G401.6 (cell line): ENCODE measurements at regions not wholly inside any gene's neighbourhood (a gene's known extent, or its start where the extent isn't known, plus 50 kb on each side); places are given as distances from the start of the nearest gene placed in this dataset.

Source experiments
- FAIRE-seq: peaks from 2 replicates; lab custom pipeline; 2012; peaks lifted over from hg19 to GRCh38; lab: Jason Lieb, UNC

DNA sequence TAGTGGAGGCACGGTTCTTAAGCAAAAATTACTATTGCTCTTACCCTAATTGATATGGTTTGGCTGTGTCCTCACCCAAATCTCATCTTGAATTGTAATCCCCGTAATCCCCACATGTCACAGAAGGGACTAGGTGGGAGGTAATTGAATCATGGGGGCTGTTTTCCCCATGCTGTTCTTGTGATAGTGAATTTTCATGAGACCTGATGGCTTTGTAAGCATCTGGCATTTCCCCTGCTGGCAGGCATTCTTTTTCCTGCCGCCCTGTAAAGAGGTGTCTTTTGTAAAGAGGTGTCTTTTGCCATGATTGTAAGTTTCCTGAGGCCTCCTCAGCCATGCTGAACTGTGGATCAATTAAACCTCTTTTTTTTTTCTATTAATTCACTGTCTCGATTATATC, 1691.8 kb upstream of the SLC39A10 start:
- no peak for FAIRE-seq

DNA sequence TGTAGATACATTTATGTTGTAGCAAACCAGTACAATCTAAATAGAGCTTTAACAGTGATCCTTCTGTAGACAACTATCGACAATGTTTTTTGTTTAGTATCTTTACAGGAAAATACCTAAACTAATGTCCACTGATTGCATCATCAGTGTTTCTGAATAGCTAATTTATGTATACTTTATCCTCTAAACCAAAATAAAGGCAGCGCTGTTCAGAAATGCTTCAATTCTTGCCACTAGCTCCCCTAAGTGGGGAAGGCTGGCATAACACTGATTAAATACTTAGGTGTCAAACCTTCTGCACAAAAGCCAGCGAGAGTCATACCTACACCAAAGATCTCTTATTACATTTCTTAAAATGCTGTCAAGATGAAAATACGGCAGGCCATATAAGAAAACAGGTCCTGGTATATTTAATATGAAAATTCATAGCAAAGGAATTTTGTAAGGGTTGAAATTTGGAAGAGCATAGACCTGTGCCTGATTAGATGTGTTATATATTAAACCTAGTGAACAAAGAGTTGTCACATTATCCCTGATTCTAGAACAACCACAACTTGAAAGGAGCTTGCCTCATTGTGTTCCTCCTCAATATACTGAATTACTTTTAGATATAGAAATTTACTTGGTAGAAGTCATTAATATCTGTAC, 1693.4 kb upstream of the SLC39A10 start:
- FAIRE-seq: no peak

DNA sequence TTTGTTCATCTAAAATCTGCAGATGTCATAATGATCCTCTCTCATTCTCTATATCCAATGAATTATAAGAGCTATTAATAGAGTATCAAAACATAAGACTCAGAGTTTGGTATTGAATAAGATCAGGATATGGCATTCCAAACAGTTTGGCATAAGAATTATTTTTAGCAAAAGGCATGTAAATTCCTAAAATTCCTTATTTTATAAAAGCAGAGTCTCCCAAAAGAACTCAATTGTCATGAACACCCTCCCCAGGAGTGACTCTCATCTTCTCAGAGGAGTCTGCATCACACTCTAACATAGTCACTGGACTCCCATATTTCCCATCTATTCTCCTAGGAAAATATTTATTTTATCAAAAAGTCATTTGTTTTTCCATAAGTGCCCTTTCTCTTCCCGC, 1710.2 kb upstream of the SLC39A10 start:
- FAIRE-seq: no peak

DNA sequence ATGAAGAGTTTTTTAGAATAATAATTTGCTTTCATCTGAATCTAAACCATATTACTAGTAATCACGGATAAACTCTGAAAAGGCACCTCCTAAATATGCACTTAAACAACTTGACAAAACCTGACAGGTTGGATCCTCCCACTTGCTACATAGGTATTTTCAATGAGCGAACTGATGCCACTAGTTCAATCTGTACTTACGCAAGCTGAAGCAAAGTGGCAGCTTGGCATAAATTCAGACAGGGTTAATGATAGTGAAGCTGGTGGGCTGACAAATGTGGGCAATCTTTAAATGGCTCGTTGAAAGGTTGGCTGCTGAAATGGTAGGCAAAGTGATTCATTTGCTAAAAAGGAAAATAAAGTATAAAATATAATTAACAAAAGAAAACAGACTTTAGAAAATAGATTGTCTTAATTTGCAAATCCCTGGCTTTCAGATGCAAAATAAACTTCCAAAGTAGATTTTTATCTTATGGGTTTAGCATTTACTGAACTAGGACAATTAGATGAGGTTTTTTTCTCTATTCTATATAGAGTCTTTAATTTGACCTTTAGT, 1713.5 kb upstream of the SLC39A10 start:
- FAIRE-seq: no peak

DNA sequence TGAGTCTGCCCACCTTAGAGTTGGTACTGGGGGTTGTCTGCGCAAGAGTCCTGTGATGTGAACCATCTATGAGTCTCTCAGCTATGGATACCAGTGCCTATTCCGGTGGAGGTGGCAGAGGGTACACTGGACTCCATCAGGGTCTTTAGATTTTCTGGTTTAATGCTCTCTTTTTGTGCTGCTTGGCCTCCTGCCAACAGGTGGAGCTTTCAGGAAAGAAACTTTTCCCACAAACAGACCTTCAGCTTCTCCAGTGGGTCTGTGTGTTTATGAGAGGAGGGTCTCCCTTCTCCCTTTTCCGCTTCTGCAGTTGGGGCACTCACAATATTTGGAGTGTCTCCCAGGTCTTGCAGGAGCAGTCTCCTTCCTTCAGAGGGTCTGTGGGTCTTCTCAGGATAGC, 1721.9 kb upstream of the SLC39A10 start:
- FAIRE-seq: no peak

DNA sequence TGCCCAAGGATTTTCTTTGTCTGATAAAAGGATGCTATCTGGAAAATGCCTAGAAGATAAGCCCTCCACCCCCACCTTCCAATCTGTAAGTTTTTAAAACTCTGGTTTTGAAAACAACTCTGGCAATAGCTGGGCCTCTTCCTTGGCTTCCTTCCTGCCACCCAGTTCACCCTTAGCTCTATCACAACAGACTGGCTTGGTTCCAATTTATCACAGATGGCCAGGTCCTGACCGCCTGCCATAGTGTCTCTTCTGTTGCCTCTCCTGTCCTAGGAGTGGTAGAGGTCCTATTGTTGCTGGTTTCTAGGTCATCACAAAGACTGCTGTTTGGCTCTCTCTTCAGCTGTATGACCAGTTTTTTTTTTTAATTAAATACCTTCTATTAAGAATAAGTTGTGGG, 1727.9 kb upstream of the SLC39A10 start:
- no peak for FAIRE-seq

DNA sequence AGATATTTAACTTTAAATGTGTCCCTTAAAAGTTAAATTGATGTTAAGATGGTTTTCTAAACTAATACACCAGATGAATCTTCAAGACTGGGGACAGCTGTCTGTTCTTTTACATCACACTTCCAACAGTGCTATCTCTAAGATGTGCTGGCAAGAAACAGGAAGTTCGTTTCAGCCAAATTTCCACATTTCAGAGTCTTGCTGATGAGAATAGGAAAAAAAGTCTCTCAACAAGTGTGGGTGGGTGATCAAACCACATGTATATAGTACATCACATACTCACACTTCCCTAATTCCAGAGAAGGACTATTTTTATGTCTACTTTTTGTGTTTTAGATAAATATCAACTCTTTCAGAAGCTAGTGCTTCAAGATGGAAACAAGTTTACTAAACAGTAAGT, 1712.8 kb upstream of the TMEFF2 start:
- FAIRE-seq: no peak

DNA sequence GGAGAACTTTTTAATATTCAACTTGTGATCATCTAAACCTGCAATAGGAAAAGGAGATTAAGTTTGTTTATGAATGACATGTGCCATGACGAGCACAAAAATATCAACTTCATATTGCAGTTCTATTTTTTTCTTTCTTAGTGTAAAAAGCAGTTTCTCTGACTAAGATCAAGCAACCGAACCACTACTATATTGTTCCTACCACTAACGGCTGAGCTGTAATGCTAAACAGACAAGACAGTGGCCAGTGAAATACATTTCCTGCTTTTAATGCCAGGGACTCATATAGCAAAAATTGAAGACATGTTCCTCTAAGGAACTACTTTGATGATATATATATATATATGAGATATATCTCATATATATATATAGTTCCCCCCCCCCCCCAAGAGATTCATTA, 1705.6 kb upstream of the TMEFF2 start:
- FAIRE-seq: no peak

DNA sequence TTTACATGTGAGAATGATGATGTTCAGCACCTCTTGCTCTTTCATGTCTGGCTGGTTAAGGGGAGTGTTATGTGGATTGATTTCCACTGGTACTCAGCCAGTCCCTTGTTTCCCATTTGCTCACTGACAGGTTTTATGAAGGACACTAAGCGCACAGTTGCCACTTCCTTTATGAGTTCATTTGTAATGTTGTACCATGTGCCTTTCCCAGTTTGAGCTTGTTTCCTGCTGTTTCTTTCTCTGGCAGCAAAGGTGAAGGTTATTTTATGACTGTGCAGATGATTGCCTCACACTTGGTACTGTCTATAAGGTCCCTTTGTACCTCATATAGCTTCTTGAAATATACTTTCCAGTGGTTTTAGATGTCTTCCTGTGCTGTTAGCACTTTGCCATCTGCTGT, 1700.5 kb upstream of the TMEFF2 start:
- no peak for FAIRE-seq

DNA sequence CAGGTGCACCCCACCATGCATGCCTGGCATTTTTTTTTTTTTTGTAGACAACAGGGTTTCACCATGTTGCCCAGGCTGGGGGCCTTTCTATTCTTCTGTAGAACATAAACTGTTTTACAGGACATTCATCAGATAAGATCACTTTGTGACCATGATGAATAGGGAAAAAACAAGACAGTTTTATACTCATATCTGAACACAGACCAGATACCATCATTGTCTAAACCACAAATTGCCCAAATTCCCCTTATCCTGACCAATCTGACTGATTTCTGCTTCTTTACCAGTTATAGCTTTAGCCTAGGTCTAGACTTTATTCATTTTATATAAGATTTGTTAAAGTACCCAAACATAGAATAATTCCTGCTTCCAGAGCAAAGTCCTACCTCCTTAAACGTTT, 1699.3 kb upstream of the TMEFF2 start:
- no peak for FAIRE-seq

DNA sequence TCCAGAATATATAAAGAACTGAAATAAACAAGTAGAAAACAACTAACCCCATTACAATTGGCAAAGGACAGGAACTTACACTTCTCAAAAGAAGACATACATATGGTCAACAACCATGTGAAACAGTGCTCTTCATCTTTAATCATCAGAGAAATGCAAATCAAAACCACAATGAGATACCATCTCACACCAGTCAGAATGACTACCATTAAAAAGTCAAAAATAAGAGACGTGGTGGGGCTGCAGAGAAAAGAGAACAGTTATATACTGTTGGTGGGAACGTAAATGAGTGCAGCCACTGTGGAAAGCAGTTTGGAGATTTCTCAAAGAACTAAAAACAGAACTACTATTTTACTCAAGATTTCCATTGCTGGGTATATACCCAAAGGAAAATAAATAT, 1696.3 kb upstream of the TMEFF2 start:
- FAIRE-seq: no peak

DNA sequence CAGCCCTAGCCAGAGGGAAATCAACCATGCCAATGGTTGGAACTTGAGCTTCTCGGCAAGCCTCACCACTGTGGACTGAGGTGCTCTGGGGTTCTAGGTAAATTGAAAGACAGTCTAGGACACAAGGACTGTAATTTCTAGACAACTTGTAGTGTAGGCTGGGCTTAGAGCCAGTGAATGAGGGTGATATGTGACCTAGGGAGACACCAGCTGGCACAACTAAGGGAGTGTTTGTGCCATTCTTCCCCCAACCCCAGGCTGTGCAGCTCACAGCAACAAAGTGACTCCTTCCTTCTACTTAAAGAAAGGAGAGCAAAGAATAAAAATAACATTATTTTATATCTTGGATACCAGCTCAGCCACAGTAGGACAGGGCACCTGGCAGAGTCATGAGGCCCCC, 1690.7 kb upstream of the TMEFF2 start:
- no peak for FAIRE-seq

DNA sequence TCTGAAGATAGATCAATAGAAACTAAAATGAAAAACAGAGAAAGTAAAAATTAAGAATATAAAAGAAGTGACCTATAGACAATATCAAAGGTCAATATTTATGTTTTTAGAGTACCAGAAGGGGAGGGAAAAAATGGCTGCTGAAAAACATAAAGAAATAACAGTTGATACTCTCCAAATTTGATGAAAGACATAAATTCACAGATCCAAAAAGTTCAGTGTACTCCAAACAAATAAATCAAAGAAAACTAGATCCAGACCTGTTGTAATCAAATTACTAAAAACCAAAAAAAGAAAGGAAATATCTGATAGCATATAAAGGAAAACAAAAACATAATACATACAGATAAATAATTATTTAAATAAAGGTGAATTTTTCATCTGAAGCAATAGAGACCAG, 1689.1 kb upstream of the TMEFF2 start:
- no peak for FAIRE-seq

DNA sequence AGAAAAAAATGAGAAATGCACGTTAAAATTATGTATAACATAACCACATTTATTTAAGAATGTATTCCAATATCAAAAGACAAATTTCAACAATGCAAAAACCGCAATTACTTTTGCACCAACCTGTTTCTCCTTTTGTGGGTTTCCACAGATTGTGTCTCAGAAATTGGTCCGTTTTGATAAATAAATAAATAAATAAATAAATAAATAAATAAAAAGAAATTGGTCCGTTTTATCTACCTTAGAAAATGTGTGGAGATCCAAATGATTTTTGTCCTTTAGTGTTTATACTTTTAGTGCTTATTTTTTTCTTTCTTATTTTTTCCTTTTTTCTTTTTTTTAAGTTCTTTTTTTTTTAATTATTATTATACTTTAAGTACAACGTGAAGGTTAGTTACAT, 1682.2 kb upstream of the TMEFF2 start:
- FAIRE-seq: no peak

DNA sequence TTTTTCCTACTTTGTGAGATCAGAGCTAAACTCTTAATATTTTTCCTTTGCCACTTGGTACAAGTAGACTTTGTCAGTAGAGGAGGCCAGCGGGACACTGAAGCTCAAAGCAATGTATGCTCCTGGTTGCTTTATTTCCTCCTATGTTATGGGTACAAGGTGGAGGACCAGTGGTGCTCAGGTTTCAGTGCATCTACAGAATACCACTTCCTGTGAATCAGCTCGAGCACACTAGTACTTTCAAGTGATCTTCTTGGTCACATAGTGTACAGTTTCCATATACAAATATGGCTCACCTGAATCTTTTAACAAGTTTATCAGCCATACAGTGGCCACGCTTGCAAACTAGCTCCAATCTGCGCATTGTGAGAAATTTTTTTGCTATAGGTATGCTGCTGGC, 1674.8 kb upstream of the TMEFF2 start:
- no peak for FAIRE-seq

DNA sequence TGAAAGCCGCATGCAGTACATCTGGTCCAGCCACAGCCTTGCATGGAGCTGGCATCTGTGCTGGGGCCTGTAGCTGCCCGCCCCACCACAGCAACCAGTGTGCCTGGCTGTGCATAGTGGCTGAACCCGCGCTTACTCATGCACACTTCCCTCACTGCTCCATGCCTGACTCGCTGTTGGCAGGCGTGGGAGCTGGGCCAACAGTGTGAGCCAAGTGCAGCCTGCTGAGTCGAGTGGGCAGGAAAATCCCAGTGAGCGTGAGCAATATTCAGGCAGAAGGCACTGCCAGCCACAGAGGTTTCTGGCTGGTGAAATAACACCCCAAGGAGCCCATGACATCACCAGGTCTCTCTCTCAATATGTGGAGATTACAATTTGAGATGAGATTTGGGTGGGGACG, 1674.1 kb upstream of the TMEFF2 start:
- FAIRE-seq: no peak

DNA sequence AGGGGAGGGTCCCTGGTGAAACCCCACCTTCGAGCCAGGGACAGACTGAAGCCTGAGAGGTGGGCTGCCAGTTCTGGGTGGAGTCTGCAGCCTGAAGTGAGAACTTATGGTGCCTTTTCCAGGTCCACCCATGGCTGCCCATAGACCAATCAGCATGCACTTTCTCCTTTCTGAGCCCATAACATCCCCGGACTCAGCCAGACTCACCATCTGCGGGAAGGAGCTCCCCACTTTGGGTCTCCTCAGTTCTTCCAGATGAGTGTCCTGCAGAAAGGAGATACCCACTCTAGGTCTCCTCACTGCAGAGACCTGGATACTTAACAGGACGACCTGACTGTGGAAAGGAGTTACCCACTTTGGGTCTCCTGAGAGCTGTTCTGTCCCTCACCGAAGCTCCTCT, 1673.4 kb upstream of the TMEFF2 start:
- no peak for FAIRE-seq

DNA sequence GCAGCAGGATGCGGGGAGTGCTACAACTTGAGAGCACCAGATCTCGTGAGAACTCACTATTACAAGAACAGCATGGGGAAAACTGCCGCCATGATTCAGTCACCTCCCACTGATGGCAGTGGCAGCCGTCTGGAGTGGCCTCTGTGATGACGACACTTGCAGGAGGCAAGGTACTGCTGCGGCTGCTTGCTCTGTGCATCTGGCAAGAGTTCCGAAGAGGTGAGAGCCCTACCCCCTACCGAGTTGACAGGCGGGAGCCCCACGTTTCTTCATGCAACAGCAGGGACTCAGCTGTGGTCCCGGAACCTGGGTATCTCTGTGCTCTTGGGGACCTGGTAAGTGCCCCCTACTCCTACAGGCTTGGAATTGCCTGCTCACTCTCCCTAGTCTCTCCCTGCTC, 1672.7 kb upstream of the TMEFF2 start:
- FAIRE-seq: no peak

DNA sequence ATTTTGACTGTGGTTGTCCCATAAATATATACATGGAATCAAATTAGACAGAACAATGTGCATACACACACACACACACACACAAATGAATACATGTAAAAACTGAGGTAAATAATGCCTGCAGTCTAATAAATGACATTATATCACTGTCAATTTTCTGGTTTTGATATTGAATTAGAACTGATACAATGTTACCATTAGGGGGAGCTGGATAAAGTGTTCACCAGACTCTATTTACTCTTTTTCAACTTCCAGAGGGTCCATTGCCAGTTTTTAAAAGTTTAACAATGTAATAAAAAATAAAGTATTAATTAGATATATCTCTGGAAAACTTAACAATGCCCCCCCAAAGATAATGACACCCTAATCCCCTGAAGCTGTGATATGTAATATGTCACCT, 1666.8 kb upstream of the TMEFF2 start:
- no peak for FAIRE-seq

DNA sequence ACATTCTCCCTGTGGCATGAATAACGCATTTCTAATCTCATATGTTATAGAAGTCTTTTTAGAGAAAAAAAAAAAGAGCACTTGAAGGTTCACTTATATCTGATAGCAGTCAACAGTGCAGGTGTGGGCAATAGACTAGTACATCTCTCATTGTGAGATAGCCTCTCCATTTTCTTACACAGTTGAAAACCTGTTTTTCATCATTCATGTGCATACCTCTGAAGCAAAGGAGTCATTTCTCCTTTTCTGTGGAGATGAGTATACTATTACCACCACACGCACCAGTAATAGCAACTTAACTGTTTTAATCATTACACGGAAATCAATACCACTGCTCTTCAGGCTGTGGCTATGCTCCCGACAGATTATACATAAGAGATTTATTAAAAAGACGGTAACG, 1653.3 kb upstream of the TMEFF2 start:
- no peak for FAIRE-seq

DNA sequence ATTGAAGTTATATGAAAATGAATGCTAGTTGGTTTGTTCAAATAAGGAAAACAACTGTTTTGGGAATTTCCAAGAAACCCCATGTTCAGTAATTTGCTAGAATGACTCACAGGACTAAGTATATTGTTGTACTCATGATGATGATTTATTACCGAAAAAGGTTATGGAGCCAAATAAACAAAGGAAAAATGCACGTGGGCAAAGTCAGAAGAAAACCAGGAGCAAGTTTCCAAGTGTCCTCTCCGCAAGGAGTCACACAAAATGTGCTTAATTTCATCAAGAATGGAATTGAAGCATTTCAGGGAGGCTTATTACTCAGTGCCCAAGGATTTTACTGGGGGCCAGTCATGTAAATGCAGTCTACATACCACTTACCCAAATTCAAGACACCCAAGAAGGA, 1652.4 kb upstream of the TMEFF2 start:
- no peak for FAIRE-seq

DNA sequence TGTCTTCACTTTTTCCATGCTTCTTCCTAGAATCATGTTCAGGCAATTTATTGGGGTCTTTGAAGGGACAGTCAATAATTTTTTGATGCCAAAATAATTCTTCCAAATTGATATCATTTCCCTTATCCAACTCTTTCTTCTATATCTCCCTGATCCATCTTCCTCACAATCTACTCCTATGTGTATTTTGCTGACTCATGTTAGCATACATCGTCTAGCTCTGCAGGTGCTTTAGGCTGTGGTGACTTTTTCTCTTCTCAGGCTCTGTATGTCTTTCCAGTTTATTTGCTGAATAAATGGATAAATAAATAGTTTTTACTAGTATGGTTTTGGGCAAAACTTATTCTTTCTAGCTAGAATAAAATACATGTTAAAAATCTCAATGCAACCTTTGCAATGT, 1650.9 kb upstream of the TMEFF2 start:
- no peak for FAIRE-seq

DNA sequence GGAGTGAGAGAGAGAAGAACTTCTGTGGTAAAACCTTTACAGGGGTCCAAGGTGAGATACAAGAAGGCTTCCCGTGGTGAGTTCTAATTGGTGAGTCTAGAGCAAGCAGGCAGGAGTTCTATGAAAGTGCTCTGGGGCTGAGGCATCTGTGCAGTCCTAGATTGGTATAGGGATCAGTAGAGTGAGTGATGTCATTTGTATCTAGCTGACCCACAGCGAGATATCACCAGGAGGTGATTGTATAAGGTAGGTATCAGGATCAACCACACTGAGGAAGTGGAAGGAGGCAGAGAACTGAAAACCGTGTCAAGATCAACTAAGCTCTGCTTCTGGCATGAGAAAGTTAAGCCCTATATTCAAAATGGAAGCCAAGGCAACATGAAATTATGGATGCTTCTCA, 1648.9 kb upstream of the TMEFF2 start:
- no peak for FAIRE-seq

DNA sequence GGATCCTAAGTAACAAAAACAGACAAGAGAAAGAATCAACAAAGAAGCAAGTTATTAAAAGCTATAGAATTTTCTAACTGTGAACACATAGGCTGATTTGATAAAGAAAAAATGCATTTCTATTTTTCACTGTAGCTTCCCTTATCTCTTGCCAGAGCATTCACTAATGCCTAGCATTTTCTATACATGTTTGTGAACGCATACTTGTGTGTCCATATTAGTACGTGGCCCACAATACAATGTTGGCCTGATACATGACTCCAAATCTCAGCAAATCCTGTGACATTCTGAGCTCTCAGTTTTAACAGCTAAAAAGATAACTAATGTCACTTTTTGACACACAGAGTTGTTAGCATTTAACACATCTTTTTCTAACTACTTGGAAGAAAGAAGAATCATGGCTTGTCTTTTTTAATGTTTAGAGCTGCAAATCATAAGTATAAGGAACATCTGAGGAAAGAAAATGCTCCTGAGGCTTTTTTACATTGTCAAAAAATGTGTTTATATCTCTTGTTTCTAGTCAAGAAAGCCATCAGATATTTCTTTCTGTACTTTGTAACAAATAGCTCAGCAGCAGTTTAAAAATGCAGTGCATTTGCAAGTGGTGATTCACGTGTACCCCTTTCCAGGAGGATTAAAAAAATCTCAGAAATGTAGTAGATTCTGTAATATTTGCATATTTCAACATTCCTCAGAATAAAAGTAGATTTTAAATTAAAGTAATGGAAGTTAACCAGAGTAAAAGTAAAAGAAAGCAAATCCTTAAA, 1646.8 kb upstream of the TMEFF2 start:
- FAIRE-seq: no peak
